Neural cell (in vitro differentiated cells): ENCODE measurements at regions not wholly inside any gene's neighbourhood (a gene's known extent, or its start where the extent isn't known, plus 50 kb on each side); places are given as distances from the start of the nearest gene placed in this dataset.

Experiments
- H2AFZ ChIP-seq: fragments of 200-600, 300-800 bp; sonication (generic), shearing (Covaris generic); 2 replicates; pipeline ENCODE4 v1.6.0; 2014; ENCODE audit warnings: low read depth, mild to moderate bottlenecking, antibody characterized with exemption, low read length, moderate library complexity
- H3F3A ChIP-seq: fragments of 200-600 bp; shearing (Covaris generic); 2 replicates; pipeline ENCODE4 v1.6.1; 2016; ENCODE audit warnings: mild to moderate bottlenecking, moderate library complexity, mixed read lengths, antibody characterized with exemption, low read length; ENCODE audit not compliant: insufficient read depth, poor library complexity, severe bottlenecking
- H3K27ac ChIP-seq: fragments of 200-600, 300-800 bp; sonication (generic), shearing (Covaris generic); 2 replicates; pipeline ENCODE4 v1.5.1; 2014; ENCODE audit warnings: mild to moderate bottlenecking, low read length, moderate library complexity
- H3K27me3 ChIP-seq: fragments of 300-800, 200-600 bp; sonication (generic), shearing (Covaris generic); 2 replicates; pipeline ENCODE4 v1.6.0; 2014; ENCODE audit warnings: mild to moderate bottlenecking, low read depth, low read length, moderate library complexity; ENCODE audit not compliant: insufficient read depth
- H3K36me3 ChIP-seq: fragments of 300-800, 200-600 bp; sonication (generic), shearing (Covaris generic); 2 replicates; pipeline ENCODE4 v1.5.1; 2014; ENCODE audit warnings: mild to moderate bottlenecking, antibody characterized with exemption, low read length, moderate library complexity; ENCODE audit not compliant: insufficient read depth
- H3K4me2 ChIP-seq: fragments of 300-800, 200-600 bp; sonication (generic), shearing (Covaris generic); 2 replicates; pipeline ENCODE4 v1.6.0; 2014; ENCODE audit warnings: mild to moderate bottlenecking, low read length
- H3K4me3 ChIP-seq: fragments of 300-800, 200-600 bp; sonication (generic), shearing (Covaris generic); 2 replicates; pipeline ENCODE4 v1.5.1; 2014; ENCODE audit warnings: mild to moderate bottlenecking, low read length, moderate library complexity
- H3K79me2 ChIP-seq: fragments of 200-600 bp; shearing (Covaris generic); replicated peaks from 2 replicates; pipeline ENCODE4 v1.6.0; 2014; ENCODE audit warnings: mild to moderate bottlenecking, low read length, moderate library complexity; ENCODE audit not compliant: insufficient read depth
- H3K9ac ChIP-seq: fragments of 300-800, 200-600 bp; sonication (generic), shearing (Covaris generic); 2 replicates; pipeline ENCODE4 v1.6.1; 2016; ENCODE audit warnings: mild to moderate bottlenecking, low read length, mixed read lengths
- H3K9me2 ChIP-seq: fragments of 200-600 bp; shearing (Covaris generic); 2 replicates; pipeline ENCODE4 v1.6.1; 2016; ENCODE audit warnings: mild to moderate bottlenecking, low read length, mixed read lengths; ENCODE audit not compliant: insufficient read depth
- H3K9me3 ChIP-seq: fragments of 200-600, 300-800 bp; sonication (generic), shearing (Covaris generic); 2 replicates; pipeline ENCODE4 v1.6.1; 2016; ENCODE audit warnings: mild to moderate bottlenecking, mixed run types, low read length, moderate library complexity, mixed read lengths
- H4K20me1 ChIP-seq: fragments of 200-600 bp; shearing (Covaris generic); 2 replicates; pipeline ENCODE4 v1.6.1; 2016; ENCODE audit warnings: mild to moderate bottlenecking, mixed run types; ENCODE audit not compliant: insufficient read depth
- CTCF ChIP-seq: fragments of 450-650 bp; IDR thresholded peaks from 2 replicates; pipeline ENCODE4 v1.5.1; 2014; ENCODE audit warnings: antibody characterized with exemption, mild to moderate bottlenecking, moderate library complexity; ENCODE audit not compliant: poor library complexity, severe bottlenecking
- EP300 ChIP-seq: fragments of 450-650 bp; conservative IDR thresholded peaks from 2 replicates; pipeline ENCODE4 v1.6.1; 2014; ENCODE audit warnings: antibody characterized with exemption, mild to moderate bottlenecking, moderate library complexity; ENCODE audit not compliant: poor library complexity, severe bottlenecking
- EZH2 ChIP-seq: fragments of 200-600, 300-800 bp; shearing (Covaris generic), sonication (generic); IDR thresholded peaks from 2 replicates; pipeline ENCODE4 v1.6.1; 2014; ENCODE audit warnings: antibody characterized with exemption, low read length, borderline replicate concordance, mild to moderate bottlenecking; ENCODE audit not compliant: insufficient read depth, poor library complexity, severe bottlenecking
- MXI1 ChIP-seq: fragments of 450-650 bp; conservative IDR thresholded peaks from 2 replicates; pipeline ENCODE4 v1.6.1; 2014; ENCODE audit warnings: antibody characterized with exemption, mild to moderate bottlenecking; ENCODE audit not compliant: poor library complexity, severe bottlenecking
- POLR2AphosphoS5 ChIP-seq: IDR thresholded peaks from 2 replicates; pipeline ENCODE4 v1.6.1; 2012
- RAD21 ChIP-seq: fragments of 450-650 bp; conservative IDR thresholded peaks from 2 replicates; pipeline ENCODE4 v1.6.1; 2014; ENCODE audit warnings: antibody characterized with exemption, mild to moderate bottlenecking, moderate library complexity
- REST ChIP-seq: IDR thresholded peaks from 2 replicates; pipeline ENCODE4 v1.6.1; 2012; ENCODE audit warnings: borderline replicate concordance
- SMC3 ChIP-seq: fragments of 450-650 bp; conservative IDR thresholded peaks from 2 replicates; pipeline ENCODE4 v1.6.1; 2014; ENCODE audit warnings: antibody characterized with exemption, mild to moderate bottlenecking, moderate library complexity; ENCODE audit not compliant: poor library complexity
- TAF1 ChIP-seq: IDR thresholded peaks from 2 replicates; pipeline ENCODE4 v1.6.1; 2012; ENCODE audit warnings: low read depth

GRCh38 chr5:53362521-53362941 is 117.9 kb upstream of the FST start:
- Histone ChIP-seq H3K27me3 (no peaks in the 10 kb centered on the region), H4K20me1 (no peaks in the 10 kb centered on the region), H3F3A (no peaks in the 10 kb centered on the region), H3K4me3 (no peak overlapping the region), H3K79me2 (no peaks in the 10 kb centered on the region), H3K9ac (no peak overlapping the region), H3K36me3 (no peaks in the 10 kb centered on the region), H2AFZ (no peak overlapping the region), H3K4me2 (no peak overlapping the region), H3K27ac (no peak overlapping the region), H3K9me3 (no peaks in the 10 kb centered on the region), H3K9me2 (no peaks in the 10 kb centered on the region)
- TF ChIP-seq EZH2, result no peak

GRCh38 chr5:53364061-53364460 is 116.4 kb upstream of the FST start:
- no peaks in the 10 kb centered on the region for H3K27me3 ChIP-seq
- no peaks in the 10 kb centered on the region for H3K36me3 ChIP-seq
- no peaks in the 10 kb centered on the region for H3K79me2 ChIP-seq
- no peak overlapping the region for H3K27ac ChIP-seq
- no peaks in the 10 kb centered on the region for H4K20me1 ChIP-seq
- H3K9me2 ChIP-seq, result no peaks in the 10 kb centered on the region
- H2AFZ ChIP-seq, result no peak overlapping the region
- H3K9ac ChIP-seq, result no peak overlapping the region
- no peak overlapping the region for H3K4me3 ChIP-seq
- no peaks in the 10 kb centered on the region for H3K9me3 ChIP-seq
- no peak for TF ChIP-seq EZH2
- TF ChIP-seq CTCF, result no peak
- no peak for TF ChIP-seq SMC3
- TF ChIP-seq POLR2AphosphoS5, result no peak
- TF ChIP-seq EP300, result no peak
- no peak for TF ChIP-seq RAD21
- no peak for TF ChIP-seq TAF1
- no peak for TF ChIP-seq MXI1
- no peak for TF ChIP-seq REST
- H3K4me2 ChIP-seq, result no peak overlapping the region
- no peaks in the 10 kb centered on the region for H3F3A ChIP-seq

- Histone ChIP-seq H3K27ac (no peak overlapping the region), H3K27me3 (no peaks in the 10 kb centered on the region), H3K4me2 (no peak overlapping the region), H3K36me3 (no peaks in the 10 kb centered on the region), H2AFZ (no peak overlapping the region), H4K20me1 (no peaks in the 10 kb centered on the region), H3K9me2 (no peaks in the 10 kb centered on the region), H3K9me3 (no peaks in the 10 kb centered on the region), H3K9ac (no peak overlapping the region), H3K79me2 (no peaks in the 10 kb centered on the region), H3K4me3 (no peak overlapping the region), H3F3A (no peaks in the 10 kb centered on the region)
- TF ChIP-seq REST (no peak), RAD21 (no peak), CTCF (no peak), EP300 (no peak), TAF1 (no peak), POLR2AphosphoS5 (no peak), MXI1 (no peak), SMC3 (no peak), EZH2 (no peak)
These were observed 114.2 kb upstream of the FST start for GRCh38 chr5:53366245-53366644.
